GM23338 (cell line): ENCODE measurements at regions not wholly inside any gene's neighbourhood (a gene's known extent, or its start where the extent isn't known, plus 50 kb on each side); places are given as distances from the start of the nearest gene placed in this dataset.

Experiments used
- POLR2AphosphoS5 ChIP-seq: IDR thresholded peaks from 2 replicates; pipeline ENCODE4 v1.6.1; 2016; ENCODE audit warnings: antibody characterized with exemption, low read depth
- REST ChIP-seq: IDR thresholded peaks from one replicate; pipeline ENCODE4 v1.6.1; 2018; ENCODE audit warnings: antibody characterized with exemption; ENCODE audit not compliant: unreplicated experiment
- TF ChIP-seq, protein P1 (sequence below), 2 experiments: fragments of 200-600 bp in 1 of 2; sonication (generic) in 1 of 2; conservative IDR thresholded peaks; 2 replicates each; pipeline versions ENCODE4 v1.5.1 to v1.6.1; 2016 to 2017; ENCODE audit warnings: antibody characterized with exemption in 2 of 2, low read depth in 2 of 2, mild to moderate bottlenecking in 2 of 2, moderate library complexity in 1 of 2

DNA sequence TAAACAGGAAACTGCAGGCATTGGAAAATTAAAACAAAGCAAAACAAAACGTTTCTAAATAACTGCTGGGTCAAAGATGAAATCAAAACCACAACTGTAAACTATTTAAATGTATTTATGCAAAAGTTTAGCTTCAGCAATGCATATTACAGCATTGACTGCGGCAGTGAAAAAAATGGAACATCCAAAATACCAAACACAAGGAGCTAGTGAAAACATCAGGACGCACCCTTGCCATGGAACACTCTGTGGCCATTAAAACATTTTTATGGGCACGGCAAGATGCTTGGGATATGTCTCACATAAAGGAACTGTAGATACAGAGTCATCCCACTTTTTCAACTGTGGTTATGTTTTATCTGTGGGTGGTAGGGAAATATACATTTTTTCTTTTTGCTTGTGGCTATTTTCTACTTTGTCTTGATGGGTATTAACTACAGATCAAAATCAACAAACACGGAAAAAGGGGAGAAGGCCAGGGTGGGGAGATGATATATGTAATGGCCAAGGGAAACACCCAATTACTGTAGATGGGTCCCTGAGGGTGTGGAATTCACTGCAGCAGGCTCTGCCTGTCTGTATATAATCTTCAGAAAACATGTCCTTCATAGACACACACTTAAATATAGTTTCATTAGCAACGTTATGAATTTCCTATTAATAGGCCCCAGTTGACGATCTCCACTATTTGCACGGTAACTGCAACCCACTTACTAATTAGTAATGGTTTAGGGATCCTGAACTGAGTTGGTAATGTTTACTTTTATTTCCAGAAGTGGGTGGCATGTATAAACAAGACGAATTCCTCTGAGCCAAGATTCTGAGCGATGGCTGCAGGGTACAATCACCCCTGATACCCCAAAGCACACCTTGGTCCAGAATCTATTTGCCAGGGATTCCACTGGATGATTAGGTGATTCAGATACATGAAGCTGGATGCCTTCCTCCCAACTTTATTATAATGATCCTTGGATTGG lies 110.5 kb downstream of the ACKR3 start:
- no peak for TF ChIP-seq REST
- TF ChIP-seq POLR2AphosphoS5: no peak
- TF ChIP-seq, protein P1, sequence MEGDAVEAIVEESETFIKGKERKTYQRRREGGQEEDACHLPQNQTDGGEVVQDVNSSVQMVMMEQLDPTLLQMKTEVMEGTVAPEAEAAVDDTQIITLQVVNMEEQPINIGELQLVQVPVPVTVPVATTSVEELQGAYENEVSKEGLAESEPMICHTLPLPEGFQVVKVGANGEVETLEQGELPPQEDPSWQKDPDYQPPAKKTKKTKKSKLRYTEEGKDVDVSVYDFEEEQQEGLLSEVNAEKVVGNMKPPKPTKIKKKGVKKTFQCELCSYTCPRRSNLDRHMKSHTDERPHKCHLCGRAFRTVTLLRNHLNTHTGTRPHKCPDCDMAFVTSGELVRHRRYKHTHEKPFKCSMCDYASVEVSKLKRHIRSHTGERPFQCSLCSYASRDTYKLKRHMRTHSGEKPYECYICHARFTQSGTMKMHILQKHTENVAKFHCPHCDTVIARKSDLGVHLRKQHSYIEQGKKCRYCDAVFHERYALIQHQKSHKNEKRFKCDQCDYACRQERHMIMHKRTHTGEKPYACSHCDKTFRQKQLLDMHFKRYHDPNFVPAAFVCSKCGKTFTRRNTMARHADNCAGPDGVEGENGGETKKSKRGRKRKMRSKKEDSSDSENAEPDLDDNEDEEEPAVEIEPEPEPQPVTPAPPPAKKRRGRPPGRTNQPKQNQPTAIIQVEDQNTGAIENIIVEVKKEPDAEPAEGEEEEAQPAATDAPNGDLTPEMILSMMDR (conservative IDR thresholded peaks at IDR 0.05; ENCODE audit: low read depth in 2 of 2): no peak
